D341Med (cell line): ENCODE measurements at regions not wholly inside any gene's neighbourhood (a gene's known extent, or its start where the extent isn't known, plus 50 kb on each side); places are given as distances from the start of the nearest gene placed in this dataset.

Experiments used
- DNase-seq: peaks from one replicate; pipeline ENCODE4 v3.0.0; 2012; ENCODE audit warnings: low spot score

GRCh38 chr6:165956874-165957273 is 210.8 kb downstream of the TBXT start:
- no peak for DNase-seq

GRCh38 chr6:165952514-165952913 is 215.1 kb downstream of the TBXT start:
- no peak for DNase-seq

GRCh38 chr6:165950316-165950715 is 217.3 kb downstream of the TBXT start:
- DNase-seq = no peak

- no peak for DNase-seq
Observed at GRCh38 chr6:165949324-165949723, 218.3 kb downstream of the TBXT start.

GRCh38 chr6:165944002-165944466 is 223.6 kb downstream of the TBXT start:
- DNase-seq = no peak

- DNase-seq = no peak
Observed at GRCh38 chr6:165941786-165942185, 225.9 kb downstream of the TBXT start.

- DNase-seq = no peak
Observed at GRCh38 chr6:165941249-165941775, 226.3 kb downstream of the TBXT start.

- no peak for DNase-seq
Observed at GRCh38 chr6:165940366-165940765, 227.3 kb downstream of the TBXT start.

GRCh38 chr6:165939601-165940290 is 227.9 kb downstream of the TBXT start:
- no peak for DNase-seq

GRCh38 chr6:165939047-165939446 is 228.6 kb downstream of the TBXT start:
- no peak for DNase-seq

GRCh38 chr6:165937564-165938358 is 229.9 kb downstream of the TBXT start:
- no peak for DNase-seq

GRCh38 chr6:165936660-165937059 is 231.0 kb downstream of the TBXT start:
- DNase-seq = no peak

- no peak for DNase-seq
Observed at GRCh38 chr6:165936096-165936495, 231.6 kb downstream of the TBXT start.

GRCh38 chr6:165931675-165932074 is 236.0 kb downstream of the TBXT start:
- no peak for DNase-seq

- no peak for DNase-seq
Observed at GRCh38 chr6:165930668-165931214, 236.9 kb downstream of the TBXT start.

GRCh38 chr6:165929607-165930006 is 238.0 kb downstream of the TBXT start:
- DNase-seq = no peak

GRCh38 chr6:165926378-165926777 is 241.3 kb downstream of the TBXT start:
- no peak for DNase-seq

GRCh38 chr6:165925474-165926156 is 242.0 kb downstream of the TBXT start:
- DNase-seq = no peak

GRCh38 chr6:165922309-165922794 is 245.3 kb downstream of the TBXT start:
- DNase-seq = no peak

GRCh38 chr6:165920896-165921671 is 246.6 kb downstream of the TBXT start:
- DNase-seq = no peak

- DNase-seq = no peak
Observed at GRCh38 chr6:165917576-165917975, 250.1 kb downstream of the TBXT start.
